GM12891 (cell line): ENCODE measurements at regions not wholly inside any gene's neighbourhood (a gene's known extent, or its start where the extent isn't known, plus 50 kb on each side); places are given as distances from the start of the nearest gene placed in this dataset.

Experiments
- PAX5 ChIP-seq: IDR thresholded peaks from 2 replicates; pipeline ENCODE4 v1.6.1; 2011; ENCODE audit warnings: low read length, moderate library complexity, mild to moderate bottlenecking; ENCODE audit not compliant: insufficient read depth, severe bottlenecking
- POLR2A ChIP-seq: IDR thresholded peaks from 2 replicates; pipeline ENCODE4 v1.6.1; 2011; ENCODE audit warnings: low read depth, low read length, control low read depth
- POLR2AphosphoS5 ChIP-seq: IDR thresholded peaks from 2 replicates; pipeline ENCODE4 v1.6.1; 2011; ENCODE audit warnings: low read depth, low read length, control low read depth
- POU2F2 ChIP-seq: IDR thresholded peaks from 2 replicates; pipeline ENCODE4 v1.6.1; 2011; ENCODE audit warnings: low read depth, mild to moderate bottlenecking, control low read depth, low read length, moderate library complexity
- TAF1 ChIP-seq: IDR thresholded peaks from 2 replicates; pipeline ENCODE4 v1.6.1; 2011; ENCODE audit warnings: low read depth, low read length, control low read depth

DNA sequence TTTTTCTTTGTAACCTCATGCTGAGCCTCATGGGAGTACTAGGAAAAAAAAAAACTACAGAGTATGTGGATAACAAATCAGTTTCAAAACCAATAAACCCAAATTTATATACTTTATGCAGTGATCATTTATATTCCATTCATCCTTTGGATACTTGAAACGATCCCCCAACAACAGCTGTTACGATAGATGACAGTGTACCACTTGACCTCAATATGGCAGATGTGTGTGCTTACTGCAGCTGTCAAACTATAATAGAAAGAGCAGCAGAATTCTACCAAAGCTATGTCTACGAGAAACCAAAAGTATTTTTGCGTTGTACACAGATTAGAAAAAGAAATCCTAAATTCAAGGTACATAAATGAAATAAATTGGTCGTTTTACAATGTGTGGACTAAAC, 337.8 kb downstream of the PDGFC start:
- TF ChIP-seq POLR2A (no peak), POU2F2 (no peak), POLR2AphosphoS5 (no peak), PAX5 (no peak), TAF1 (no peak)
